Hepatocyte (in vitro differentiated cells): ENCODE measurements at regions not wholly inside any gene's neighbourhood (a gene's known extent, or its start where the extent isn't known, plus 50 kb on each side); places are given as distances from the start of the nearest gene placed in this dataset.

Experiments
- CTCF ChIP-seq: fragments of 200-600 bp; sonication (generic); IDR thresholded peaks from 2 replicates; pipeline ENCODE4 v1.5.1; 2016; ENCODE audit warnings: antibody characterized with exemption, mild to moderate bottlenecking; ENCODE audit not compliant: poor library complexity
- EZH2 ChIP-seq: fragments of 200-600 bp; sonication (generic); IDR thresholded peaks from 2 replicates; pipeline ENCODE4 v1.6.1; 2016; ENCODE audit warnings: antibody characterized with exemption, mild to moderate bottlenecking, borderline replicate concordance

GRCh38 chr9:82363198-82363597 is 374.6 kb downstream of the SPATA31D1 start:
- no peak for TF ChIP-seq CTCF
- no peak for TF ChIP-seq EZH2
